Calu3 (cell line): ENCODE measurements at regions not wholly inside any gene's neighbourhood (a gene's known extent, or its start where the extent isn't known, plus 50 kb on each side); places are given as distances from the start of the nearest gene placed in this dataset.

Experiments used
- BruUV-seq: library from RNA; stranded (reverse); fragments of 400-500 nt; replicated peaks from 2 replicates; lab custom pipeline; 2021; lab: Mats Ljungman, UMichigan
- CTCF ChIA-PET: fragments of 300-600 bp; sonication (Branson Sonifier 250); formaldehyde crosslinking; loops from one replicate; lab custom pipeline; 2022; ENCODE audit warnings: antibody characterized with exemption; lab: Charles Lee
- DNase-seq: peaks from one replicate; pipeline ENCODE4 v3.0.0; 2022
- H3K27ac Mint-ChIP-seq: one replicate; pipeline ENCODE4 v1.8.0; 2022; ENCODE audit warnings: mixed read lengths; ENCODE audit not compliant: unreplicated experiment
- H3K27me3 Mint-ChIP-seq: one replicate; pipeline ENCODE4 v1.8.0; 2022; ENCODE audit warnings: mixed read lengths; ENCODE audit not compliant: unreplicated experiment
- H3K36me3 Mint-ChIP-seq: one replicate; pipeline ENCODE4 v1.8.0; 2022; ENCODE audit warnings: mild to moderate bottlenecking, moderate library complexity, mixed read lengths; ENCODE audit not compliant: insufficient read depth, unreplicated experiment
- H3K4me1 Mint-ChIP-seq: one replicate; pipeline ENCODE4 v1.8.0; 2022; ENCODE audit warnings: mild to moderate bottlenecking, low read depth, mixed read lengths; ENCODE audit not compliant: unreplicated experiment
- H3K4me3 Mint-ChIP-seq: one replicate; pipeline ENCODE4 v1.8.0; 2022; ENCODE audit warnings: mild to moderate bottlenecking, low read depth, moderate library complexity, mixed read lengths; ENCODE audit not compliant: unreplicated experiment
- H3K9me3 Mint-ChIP-seq: one replicate; pipeline ENCODE4 v1.8.0; 2022; ENCODE audit warnings: low read depth, mixed read lengths; ENCODE audit not compliant: unreplicated experiment
- CTCF ChIP-seq: fragments of 200-600 bp; IDR thresholded peaks from one replicate; pipeline ENCODE4 v1.8.0; 2022; ENCODE audit warnings: antibody characterized with exemption; ENCODE audit not compliant: unreplicated experiment
- intact Hi-C: fragments of 100-400 bp; cut with micrococcal nuclease; formaldehyde crosslinking; loops from one replicate; pipeline ENCODE4 v1.10.0; 2022; ENCODE audit not compliant: unreplicated experiment

GRCh38 chrX:124272370-124272982, 60.0 kb upstream of the TEX13D start:
- CTCF ChIA-PET, result no interaction called here
- no peaks in the 10 kb centered on the region for H3K4me1 Mint-ChIP-seq
- no TSS peak for BruUV-seq
- no peaks in the 10 kb centered on the region for H3K27me3 Mint-ChIP-seq
- no peaks in the 10 kb centered on the region for H3K36me3 Mint-ChIP-seq
- TF ChIP-seq CTCF, result no peak
- no peak for DNase-seq
- intact Hi-C loops, result no loop called here
- H3K27ac Mint-ChIP-seq, result no peak overlapping the region
- H3K9me3 Mint-ChIP-seq, result peaks cover 4% of the 10 kb centered on the region
- H3K4me3 Mint-ChIP-seq, result no peak overlapping the region

- Mint-ChIP-seq H3K9me3 (peaks cover 4% of the 10 kb centered on the region), H3K36me3 (no peaks in the 10 kb centered on the region), H3K4me1 (no peaks in the 10 kb centered on the region), H3K27me3 (no peaks in the 10 kb centered on the region), H3K27ac (no peak overlapping the region), H3K4me3 (no peak overlapping the region)
- no peak for TF ChIP-seq CTCF
- BruUV-seq, result no TSS peak
- intact Hi-C loops, result no loop called here
- no peak for DNase-seq
- CTCF ChIA-PET, result no interaction called here
Measured at GRCh38 chrX:124274438-124275181, 57.9 kb upstream of the TEX13D start.

GRCh38 chrX:124275182-124275894, 57.1 kb upstream of the TEX13D start:
- Mint-ChIP-seq H3K4me1 (peaks cover 1% of the 10 kb centered on the region), H3K27me3 (peaks cover 3% of the 10 kb centered on the region), H3K4me3 (no peak overlapping the region), H3K36me3 (no peaks in the 10 kb centered on the region), H3K9me3 (peaks cover 4% of the 10 kb centered on the region), H3K27ac (no peak overlapping the region)
- intact Hi-C loops, result no loop called here
- TF ChIP-seq CTCF, result no peak
- CTCF ChIA-PET, result no interaction called here
- BruUV-seq, result no TSS peak
- DNase-seq, result no peak

GRCh38 chrX:124280294-124280902, 52.1 kb upstream of the TEX13D start:
- CTCF ChIA-PET, result no interaction called here
- BruUV-seq, result no TSS peak
- H3K27me3 Mint-ChIP-seq, result peaks cover 11% of the 10 kb centered on the region
- no peaks in the 10 kb centered on the region for H3K9me3 Mint-ChIP-seq
- peaks cover 5% of the 10 kb centered on the region for H3K4me1 Mint-ChIP-seq
- intact Hi-C loops, result no loop called here
- TF ChIP-seq CTCF, result no peak
- H3K27ac Mint-ChIP-seq, result no peak overlapping the region
- no peak for DNase-seq
- H3K36me3 Mint-ChIP-seq, result no peaks in the 10 kb centered on the region
- no peak overlapping the region for H3K4me3 Mint-ChIP-seq
